ENCODE measurements at regions not wholly inside any gene's neighbourhood (a gene's known extent, or its start where the extent isn't known, plus 50 kb on each side); places are given as distances from the start of the nearest gene placed in this dataset.

DNA sequence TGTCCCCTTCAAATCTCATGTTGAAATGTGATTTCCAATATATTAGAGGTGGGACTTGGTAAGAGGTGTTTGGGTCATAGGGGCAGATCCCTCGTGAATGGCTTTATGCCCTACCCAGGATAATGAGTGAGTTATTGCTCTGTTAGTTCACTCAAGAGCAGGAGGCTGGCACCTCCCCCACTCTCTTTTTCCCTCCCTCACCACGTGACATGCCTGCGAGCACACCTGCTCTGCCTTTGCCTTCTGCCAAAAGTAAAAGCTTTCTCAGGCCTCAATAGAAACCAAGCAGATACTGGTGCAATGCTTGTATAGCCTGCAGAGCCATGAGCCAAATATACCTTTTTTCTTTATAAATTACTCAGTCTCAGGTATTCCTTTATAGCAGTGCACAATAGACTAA lies 286.3 kb upstream of the UGT8 start:
- POLR2A ChIA-PET: no interaction called here
- TF ChIP-seq, protein P1, sequence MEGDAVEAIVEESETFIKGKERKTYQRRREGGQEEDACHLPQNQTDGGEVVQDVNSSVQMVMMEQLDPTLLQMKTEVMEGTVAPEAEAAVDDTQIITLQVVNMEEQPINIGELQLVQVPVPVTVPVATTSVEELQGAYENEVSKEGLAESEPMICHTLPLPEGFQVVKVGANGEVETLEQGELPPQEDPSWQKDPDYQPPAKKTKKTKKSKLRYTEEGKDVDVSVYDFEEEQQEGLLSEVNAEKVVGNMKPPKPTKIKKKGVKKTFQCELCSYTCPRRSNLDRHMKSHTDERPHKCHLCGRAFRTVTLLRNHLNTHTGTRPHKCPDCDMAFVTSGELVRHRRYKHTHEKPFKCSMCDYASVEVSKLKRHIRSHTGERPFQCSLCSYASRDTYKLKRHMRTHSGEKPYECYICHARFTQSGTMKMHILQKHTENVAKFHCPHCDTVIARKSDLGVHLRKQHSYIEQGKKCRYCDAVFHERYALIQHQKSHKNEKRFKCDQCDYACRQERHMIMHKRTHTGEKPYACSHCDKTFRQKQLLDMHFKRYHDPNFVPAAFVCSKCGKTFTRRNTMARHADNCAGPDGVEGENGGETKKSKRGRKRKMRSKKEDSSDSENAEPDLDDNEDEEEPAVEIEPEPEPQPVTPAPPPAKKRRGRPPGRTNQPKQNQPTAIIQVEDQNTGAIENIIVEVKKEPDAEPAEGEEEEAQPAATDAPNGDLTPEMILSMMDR (IDR thresholded peaks at IDR 0.05; ENCODE audit: control extremely low read depth, extremely low read depth, low read depth, missing control alignments): no peak
- DNase-seq (ENCODE audit: extremely low spot score): no peak
- CTCF ChIA-PET: no interaction called here

DNA sequence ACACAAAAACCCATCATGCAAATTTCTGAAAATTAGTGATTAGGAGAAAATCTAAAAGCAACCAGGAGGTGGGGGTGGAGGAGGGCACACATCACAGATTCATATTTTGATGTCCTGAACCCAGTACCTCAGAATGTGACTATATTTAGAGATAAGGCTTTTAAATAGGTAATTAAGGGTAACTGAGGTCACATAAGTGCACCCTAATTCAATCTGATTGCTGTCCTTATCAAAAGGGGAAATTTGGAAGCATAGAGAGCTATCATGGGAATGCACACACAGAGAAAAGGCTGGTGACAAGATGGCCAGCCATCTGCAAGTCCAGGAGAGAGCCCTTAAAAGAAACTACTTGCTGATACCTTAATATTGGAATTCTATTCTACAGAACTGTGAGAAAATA lies 281.8 kb upstream of the UGT8 start:
- TF ChIP-seq, protein P1 (IDR thresholded peaks at IDR 0.05; ENCODE audit: control extremely low read depth, extremely low read depth, low read depth, missing control alignments): no peak
- no peak for DNase-seq (ENCODE audit: extremely low spot score)
- POLR2A ChIA-PET: no interaction called here
- CTCF ChIA-PET: no interaction called here

DNA sequence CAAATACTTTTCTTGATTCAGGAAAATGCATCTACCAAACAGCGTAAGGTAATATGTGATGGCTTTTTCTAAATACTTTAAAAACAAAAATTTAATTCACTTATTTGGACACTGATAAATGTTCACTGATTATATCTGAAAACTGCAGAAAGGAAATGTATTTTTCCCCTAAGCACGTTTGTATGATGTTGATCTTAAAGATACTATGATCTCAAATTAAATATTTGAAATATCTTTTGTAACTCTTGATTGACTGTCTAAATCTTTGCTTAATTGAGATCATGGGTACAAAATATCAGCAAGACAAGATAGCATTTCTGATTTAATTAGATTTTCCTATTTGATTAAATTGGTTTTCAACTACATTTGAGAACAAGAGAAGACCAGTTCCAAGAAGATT lies 281.0 kb upstream of the UGT8 start:
- POLR2A ChIA-PET: no interaction called here
- TF ChIP-seq, protein P1 (IDR thresholded peaks at IDR 0.05; ENCODE audit: control extremely low read depth, extremely low read depth, low read depth, missing control alignments): no peak
- DNase-seq (ENCODE audit: extremely low spot score): no peak
- CTCF ChIA-PET: no interaction called here

DNA sequence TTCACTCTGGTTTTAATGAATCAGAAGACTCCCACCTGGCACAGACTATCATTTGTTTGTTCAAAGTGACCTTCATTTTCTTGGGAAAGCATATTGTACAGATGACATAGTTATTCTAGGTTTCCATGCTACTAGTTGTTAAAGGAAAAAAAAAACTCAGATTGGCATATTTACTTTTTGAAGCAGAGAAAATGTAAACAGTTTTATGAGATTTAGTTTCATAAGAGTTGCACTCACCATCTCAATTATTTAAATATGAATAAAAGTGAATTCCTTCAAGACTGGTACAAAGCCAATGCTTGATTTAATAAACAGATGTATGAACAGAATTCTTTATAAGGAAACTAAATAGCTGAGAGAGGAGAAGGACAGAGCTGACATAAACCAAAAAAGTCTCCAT lies 280.3 kb upstream of the UGT8 start:
- CTCF ChIA-PET: interaction anchor here (1.9 kb wide), 1 partner anchor 8 kb away, joined by 6 read pairs; no protein-coding TSS in a partner anchor
- DNase-seq (ENCODE audit: extremely low spot score): no peak
- TF ChIP-seq, protein P1 (IDR thresholded peaks at IDR 0.05; ENCODE audit: control extremely low read depth, extremely low read depth, low read depth, missing control alignments): no peak
- POLR2A ChIA-PET: no interaction called here

DNA sequence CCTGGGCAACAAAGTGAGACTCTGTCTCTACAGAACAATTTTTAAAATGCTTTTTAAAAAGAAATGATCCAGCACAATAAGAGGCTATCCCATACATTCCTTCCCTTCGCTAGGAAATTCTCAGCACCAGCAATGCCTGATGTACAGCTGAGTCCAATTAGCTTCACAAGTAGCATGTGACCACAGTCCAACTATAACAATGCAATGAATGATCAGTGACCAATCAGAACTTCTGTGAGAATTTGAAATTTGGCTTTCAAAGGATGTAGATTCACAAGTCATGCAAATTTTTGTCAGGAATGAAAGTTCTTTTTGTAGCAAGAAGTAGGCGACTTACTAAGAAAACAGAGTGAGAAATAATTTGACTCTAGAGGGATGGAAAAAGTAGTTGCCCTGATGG lies 278.5 kb upstream of the UGT8 start:
- CTCF ChIA-PET: interaction anchor here (1.9 kb wide), 1 partner anchor 10 kb away, joined by 6 read pairs; no protein-coding TSS in a partner anchor
- DNase-seq (ENCODE audit: extremely low spot score): no peak
- TF ChIP-seq, protein P1 (IDR thresholded peaks at IDR 0.05; ENCODE audit: control extremely low read depth, extremely low read depth, low read depth, missing control alignments): no peak
- POLR2A ChIA-PET: no interaction called here

DNA sequence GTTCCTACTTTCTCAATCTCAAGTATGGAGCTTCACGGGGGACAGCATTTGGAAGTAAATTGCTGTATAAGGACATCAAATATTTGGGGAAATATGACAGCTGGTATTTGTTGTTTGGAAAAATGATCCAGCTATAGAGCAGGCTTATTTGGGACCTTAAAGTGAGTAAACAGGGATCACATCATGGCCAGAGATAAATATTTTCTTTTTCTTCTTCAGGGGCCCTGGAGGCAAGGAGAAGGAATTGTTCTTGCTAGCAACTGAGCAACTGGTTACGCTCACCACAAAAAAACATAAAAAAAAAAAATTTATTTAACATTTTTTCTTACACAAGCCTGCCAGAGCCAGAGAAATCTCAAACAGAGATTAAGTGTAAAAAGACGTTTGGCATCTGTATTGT lies 277.2 kb upstream of the UGT8 start:
- POLR2A ChIA-PET: no interaction called here
- TF ChIP-seq, protein P1 (IDR thresholded peaks at IDR 0.05; ENCODE audit: control extremely low read depth, extremely low read depth, low read depth, missing control alignments): no peak
- CTCF ChIA-PET: no interaction called here
- DNase-seq (ENCODE audit: extremely low spot score): no peak

DNA sequence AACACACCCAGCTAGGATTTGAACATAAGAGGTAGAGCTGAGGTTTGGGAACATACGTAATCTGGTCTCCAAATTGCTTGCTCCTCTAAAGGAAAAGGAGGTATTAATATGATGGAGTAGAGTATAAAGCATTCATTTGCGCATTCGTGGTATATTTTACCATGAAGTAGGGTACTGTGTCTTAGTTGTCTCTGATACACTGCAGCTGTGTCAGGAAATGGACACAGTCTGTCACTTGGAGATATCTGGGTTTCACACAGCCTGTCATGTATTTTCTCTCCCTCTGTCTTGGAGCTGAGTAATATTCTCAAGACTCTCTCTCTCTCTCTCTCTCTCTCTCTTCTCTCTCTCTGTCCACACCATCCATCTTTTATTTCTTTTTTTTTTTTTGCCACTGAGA lies 274.8 kb upstream of the UGT8 start:
- ChIA-PET POLR2A (no interaction called here), CTCF (interaction anchor here (1.5 kb wide), 1 partner anchor 21 kb away, joined by 4 read pairs; no protein-coding TSS in a partner anchor)
- TF ChIP-seq, protein P1 (IDR thresholded peaks at IDR 0.05; ENCODE audit: control extremely low read depth, extremely low read depth, low read depth, missing control alignments): no peak
- DNase-seq (ENCODE audit: extremely low spot score): no peak
